Thymus (tissue), 11 donors: ENCODE measurements at regions not wholly inside any gene's neighbourhood (a gene's known extent, or its start where the extent isn't known, plus 50 kb on each side); places are given as distances from the start of the nearest gene placed in this dataset.

Experiments
- DNase-seq, 9 donors: peaks; one replicate each; pipeline ENCODE4 v3.0.0-alpha.2; 2013; ENCODE audit warnings: low spot score in 9 of 9, low read depth in 6 of 9, missing footprints in 1 of 9
- H3K27ac ChIP-seq, 2 donors: one replicate each; pipeline ENCODE4 v1.5.1; 2013; ENCODE audit warnings: control low read depth in 1 of 2, low read depth in 1 of 2, low read length in 1 of 2, mild to moderate bottlenecking in 1 of 2, moderate library complexity in 1 of 2
- H3K27me3 ChIP-seq, 2 donors: one replicate each; pipeline ENCODE4 v1.5.1; 2013; ENCODE audit warnings: low read length in 1 of 2; ENCODE audit not compliant: control insufficient read depth in 2 of 2, insufficient read depth in 1 of 2
- H3K36me3 ChIP-seq, 2 donors: one replicate each; pipeline ENCODE4 v1.5.1; 2013; ENCODE audit warnings: low read length in 1 of 2, mild to moderate bottlenecking in 1 of 2, moderate library complexity in 1 of 2; ENCODE audit not compliant: control insufficient read depth in 2 of 2, insufficient read depth in 2 of 2
- H3K4me1 ChIP-seq, 2 donors: one replicate each; pipeline ENCODE4 v1.5.1; 2013; ENCODE audit warnings: low read length in 2 of 2; ENCODE audit not compliant: control insufficient read depth in 2 of 2, insufficient read depth in 2 of 2
- H3K4me3 ChIP-seq, 2 donors: one replicate each; pipeline ENCODE4 v1.5.1; 2013; ENCODE audit warnings: low read length in 2 of 2, control low read depth in 1 of 2, mild to moderate bottlenecking in 1 of 2
- H3K9me3 ChIP-seq, 2 donors: one replicate each; pipeline ENCODE4 v1.5.1; 2013; ENCODE audit warnings: low read length in 1 of 2, mild to moderate bottlenecking in 1 of 2; ENCODE audit not compliant: control insufficient read depth in 2 of 2, insufficient read depth in 1 of 2
- WGBS: extraction: QIAGEN DNeasy Blood & Tissue Kit; methylation state at CpG from one replicate; pipeline ENCODE4 v1.1.7; 2013; 5-methylcytosine and 5-hydroxymethylcytosine counted together
- donor health status: healthy.

DNA sequence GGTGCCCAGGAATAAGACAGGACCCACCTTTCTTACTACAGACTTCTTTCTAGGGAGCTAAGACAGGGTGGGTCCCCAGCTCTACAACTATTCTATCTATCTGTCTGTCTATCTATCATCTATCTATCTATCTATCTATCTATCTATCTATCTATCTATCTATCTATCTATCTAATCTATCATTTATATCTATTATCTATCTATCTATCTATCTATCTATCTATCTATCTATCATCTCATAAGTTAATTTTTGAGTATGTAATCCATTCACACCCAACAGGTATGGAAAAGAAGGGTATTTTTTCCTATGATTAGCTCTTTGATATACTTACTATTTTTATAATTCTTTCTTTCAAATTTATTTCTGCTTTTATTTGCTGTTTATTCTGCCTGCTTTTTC is 55.9 kb downstream of the BAMBI start:
- no peak overlapping the region for H3K27ac ChIP-seq
- no peaks in the 10 kb centered on the region for H3K36me3 ChIP-seq
- no peaks in the 10 kb centered on the region for H3K9me3 ChIP-seq
- no peak overlapping the region for H3K4me3 ChIP-seq
- no peaks in the 10 kb centered on the region for H3K4me1 ChIP-seq
- DNase-seq: no peak
- H3K27me3 ChIP-seq: no peaks in the 10 kb centered on the region

DNA sequence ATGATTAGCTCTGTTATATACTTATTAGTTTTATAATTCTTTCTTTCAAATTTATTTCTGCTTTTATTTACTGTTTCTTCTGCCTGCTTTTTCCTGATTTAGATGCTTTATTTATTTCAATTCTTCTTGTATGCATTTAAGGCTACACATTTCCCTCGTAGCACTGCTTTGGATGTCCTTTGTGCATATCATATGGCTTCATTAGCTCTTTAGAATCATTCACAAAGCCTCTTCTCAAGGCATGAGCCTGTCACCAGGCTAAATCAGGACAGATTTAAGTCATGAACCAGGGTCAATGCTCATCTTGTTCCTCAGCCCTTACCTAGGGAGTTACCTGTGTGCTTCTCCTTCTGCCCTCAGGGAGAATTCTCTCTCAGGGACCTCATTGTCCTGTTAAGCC is 56.3 kb downstream of the BAMBI start:
- H3K9me3 ChIP-seq: no peaks in the 10 kb centered on the region
- H3K36me3 ChIP-seq: no peaks in the 10 kb centered on the region
- H3K4me3 ChIP-seq: no peak overlapping the region
- DNase-seq: no peak
- H3K27ac ChIP-seq: no peak overlapping the region
- no peaks in the 10 kb centered on the region for H3K27me3 ChIP-seq
- H3K4me1 ChIP-seq: no peaks in the 10 kb centered on the region
- 89% methylated on average over 1 of the region's 1 CpG for WGBS

DNA sequence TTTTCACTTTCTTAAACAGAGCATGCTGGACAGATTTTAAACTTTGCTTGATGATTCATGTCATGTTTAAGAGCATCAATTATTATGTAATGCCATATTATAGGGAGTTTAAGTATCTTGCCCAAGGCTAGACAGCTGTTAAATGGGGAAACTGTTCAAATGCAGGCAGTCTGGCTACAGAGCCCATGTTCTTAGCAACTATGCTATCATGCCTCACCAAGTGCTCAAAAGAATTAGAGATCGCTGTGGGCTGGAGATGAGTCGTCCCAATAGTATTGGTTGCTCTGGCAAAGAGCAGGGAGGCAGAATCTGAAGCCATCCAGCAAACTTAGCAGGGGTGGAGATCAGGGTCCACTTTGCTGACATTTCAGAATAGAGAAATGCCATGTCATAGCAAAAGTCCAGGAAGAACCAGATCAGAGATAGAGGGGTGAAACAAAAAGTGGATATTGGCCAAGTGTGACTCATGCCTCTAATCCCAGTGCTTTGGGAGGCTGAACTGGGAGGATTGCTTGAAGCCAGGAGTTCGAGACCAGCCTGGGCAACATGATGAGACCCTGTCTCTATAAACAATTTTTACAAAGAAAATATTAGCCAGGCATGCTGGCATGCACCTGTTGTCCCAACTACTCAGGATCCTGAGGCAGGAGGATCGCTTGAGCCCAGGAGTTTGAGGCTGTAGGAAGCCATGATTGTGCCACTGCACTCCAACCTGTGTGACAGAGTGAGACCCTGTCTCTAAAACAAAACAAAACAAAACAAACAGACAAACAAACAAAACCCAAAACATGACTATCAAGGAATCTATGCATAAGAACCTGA is 57.8 kb downstream of the BAMBI start:
- Histone ChIP-seq H3K4me1 (no peaks in the 10 kb centered on the region), H3K27ac (no peak overlapping the region)
- 63% methylated on average over 4 of the region's 4 CpGs for WGBS

DNA sequence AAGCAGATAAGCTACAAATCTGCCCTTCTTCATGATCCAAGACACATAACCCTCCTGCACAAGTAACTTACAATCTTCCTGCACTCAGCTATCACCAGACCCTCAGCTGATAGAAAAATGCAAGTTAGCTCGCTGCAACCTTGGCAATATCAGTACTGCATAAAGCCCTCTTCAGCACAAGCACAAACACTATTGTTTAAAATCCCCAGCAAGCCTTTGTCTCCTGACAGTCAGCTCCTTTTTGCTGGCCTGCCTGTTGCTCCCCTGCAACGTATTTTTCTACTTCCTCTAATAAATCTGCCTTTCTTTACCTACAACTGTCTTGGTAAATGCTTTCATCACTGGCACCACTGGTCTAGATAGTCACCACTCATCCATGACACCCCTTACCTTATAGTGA is 59.8 kb downstream of the BAMBI start:
- no peak for DNase-seq
- Histone ChIP-seq H3K27ac (no peak overlapping the region), H3K9me3 (no peaks in the 10 kb centered on the region), H3K36me3 (no peaks in the 10 kb centered on the region), H3K27me3 (no peaks in the 10 kb centered on the region), H3K4me3 (no peak overlapping the region), H3K4me1 (no peaks in the 10 kb centered on the region)
- 56% methylated on average over 2 of the region's 2 CpGs for whole genome bisulfite sequencing

More for the DNA sequence above, 57.8 kb downstream of the BAMBI start:
- H3K9me3 ChIP-seq: no peaks in the 10 kb centered on the region
- H3K36me3 ChIP-seq: no peaks in the 10 kb centered on the region
- DNase-seq: no peak
- H3K27me3 ChIP-seq: no peaks in the 10 kb centered on the region
- H3K4me3 ChIP-seq: no peak overlapping the region

DNA sequence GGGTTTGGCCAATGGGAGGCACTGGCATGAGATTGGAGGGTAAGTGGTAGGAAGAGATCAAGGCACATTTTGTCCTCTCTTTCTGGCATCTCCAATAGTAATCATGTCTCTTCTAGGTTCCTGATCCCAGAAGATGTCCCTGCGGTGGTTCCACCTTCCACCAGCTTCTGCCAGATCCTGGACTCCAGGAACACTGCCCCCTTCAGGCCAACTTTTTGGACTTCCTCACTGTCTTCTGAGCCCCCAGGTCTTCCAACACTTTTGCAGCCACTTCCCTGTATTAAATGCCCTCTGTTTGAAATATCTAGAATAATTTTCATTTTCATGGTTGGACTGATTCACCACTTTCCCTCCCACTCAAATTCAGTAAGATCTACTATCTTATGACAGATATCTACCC is 60.9 kb downstream of the BAMBI start:
- H3K9me3 ChIP-seq: no peaks in the 10 kb centered on the region
- WGBS: 100% methylated on average over 1 of the region's 1 CpG
- H3K36me3 ChIP-seq: no peaks in the 10 kb centered on the region
- no peak overlapping the region for H3K4me3 ChIP-seq
- H3K27ac ChIP-seq: no peak overlapping the region
- no peaks in the 10 kb centered on the region for H3K27me3 ChIP-seq
- peak in 1 of 9 donors; percentile 8 for DNase-seq
- H3K4me1 ChIP-seq: no peaks in the 10 kb centered on the region

DNA sequence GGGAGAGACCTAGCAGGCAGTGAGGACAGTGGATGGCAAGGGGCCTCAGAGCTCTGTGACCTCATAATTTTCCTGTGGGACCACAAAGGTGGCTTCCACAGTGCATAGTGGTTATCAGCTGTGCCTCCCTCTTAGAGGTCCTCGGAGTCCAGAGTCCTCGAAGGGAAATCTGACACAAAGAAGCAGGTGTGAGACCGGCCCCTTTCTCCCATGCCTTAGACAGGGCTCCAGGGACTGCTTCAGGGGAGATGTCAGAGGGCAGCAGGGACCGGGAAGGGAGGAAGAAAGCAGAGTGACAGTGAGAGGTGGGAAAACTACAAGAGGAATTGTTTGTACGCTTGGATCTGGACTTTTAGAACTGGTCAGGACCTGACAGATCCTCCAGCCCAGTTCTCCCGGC is 66.3 kb downstream of the BAMBI start:
- WGBS: 91% methylated on average over 6 of the region's 6 CpGs
- H3K36me3 ChIP-seq: no peaks in the 10 kb centered on the region
- no peak overlapping the region for H3K4me3 ChIP-seq
- no peak for DNase-seq
- peaks cover 0 to 4% of the 10 kb centered on the region in 2 donors for H3K9me3 ChIP-seq
- H3K4me1 ChIP-seq: no peaks in the 10 kb centered on the region
- H3K27ac ChIP-seq: no peak overlapping the region
- H3K27me3 ChIP-seq: no peaks in the 10 kb centered on the region

DNA sequence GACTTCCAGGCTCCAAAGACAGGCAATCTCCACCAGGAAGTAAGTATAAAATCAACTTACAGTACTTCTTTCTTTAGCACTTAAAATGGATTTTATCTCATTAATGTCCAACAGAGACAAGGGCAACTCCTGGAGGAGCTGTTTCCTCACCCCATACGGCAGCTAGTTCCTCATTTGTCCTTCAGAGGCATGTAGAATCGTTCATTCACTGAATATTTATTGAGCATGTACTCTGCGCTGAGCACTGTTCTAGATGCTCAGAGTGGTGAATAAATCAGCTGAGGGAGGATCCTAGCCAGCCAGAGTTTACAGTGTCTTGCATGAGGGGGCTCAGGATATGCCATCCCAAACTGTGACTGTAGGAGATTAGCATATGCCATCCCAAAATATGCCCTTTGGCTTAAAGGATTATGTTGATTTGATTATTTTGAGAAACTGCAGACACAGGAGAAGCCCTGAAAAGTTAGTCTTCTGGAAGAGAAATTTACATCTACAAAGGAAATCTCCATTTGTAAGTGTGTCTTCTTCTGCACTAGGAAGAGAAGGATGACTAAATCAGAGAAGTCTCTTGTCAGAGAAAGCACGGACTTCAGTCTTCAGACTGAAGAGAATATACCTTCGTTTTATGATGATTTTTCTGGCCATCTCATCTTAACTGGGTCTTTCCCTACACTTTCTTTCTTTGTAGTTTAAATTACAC is 66.9 kb downstream of the BAMBI start:
- no peaks in the 10 kb centered on the region for H3K4me1 ChIP-seq
- DNase-seq: no peak
- no peaks in the 10 kb centered on the region for H3K27me3 ChIP-seq
- WGBS: 62% methylated on average over 5 of the region's 5 CpGs
- H3K4me3 ChIP-seq: no peak overlapping the region
- no peak overlapping the region for H3K27ac ChIP-seq
- peaks cover 0 to 4% of the 10 kb centered on the region in 2 donors for H3K9me3 ChIP-seq
- H3K36me3 ChIP-seq: no peaks in the 10 kb centered on the region

DNA sequence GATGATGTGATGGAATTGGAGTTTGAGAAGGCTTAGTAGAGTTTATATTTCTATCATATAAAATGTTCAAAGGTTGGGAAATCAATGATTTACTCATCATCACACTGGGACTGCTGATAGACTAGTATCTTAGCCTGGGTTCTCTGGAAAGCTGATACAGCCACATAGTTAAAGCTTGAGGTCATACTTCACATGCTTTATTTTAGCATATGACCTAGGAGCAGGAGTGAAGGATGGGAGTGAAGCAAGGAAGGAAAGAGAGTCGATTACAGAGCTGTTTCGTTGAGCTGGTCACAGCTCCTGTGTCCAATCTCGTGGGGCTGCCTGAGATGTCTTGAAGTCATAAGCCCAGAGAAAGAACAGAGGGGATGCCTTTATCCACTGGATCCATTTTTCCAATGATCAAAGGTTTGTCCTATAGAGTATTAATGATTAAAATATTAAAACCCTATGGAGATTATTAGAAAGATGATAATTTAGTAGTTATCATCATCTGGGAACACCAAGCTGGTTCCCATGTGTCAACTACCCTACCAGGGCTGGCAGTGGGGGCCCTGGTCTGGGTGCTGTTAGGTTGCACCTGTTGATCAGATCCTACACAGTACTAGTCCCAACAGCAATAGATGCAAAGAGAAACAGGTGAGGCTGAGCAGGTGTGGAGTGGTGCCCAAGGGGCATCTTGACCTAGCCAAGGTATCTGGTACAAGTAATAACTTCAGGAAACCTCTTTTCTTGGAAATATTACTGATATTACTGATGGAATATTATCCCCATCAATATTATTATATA is 77.8 kb downstream of the BAMBI start:
- WGBS: 92% methylated on average over 3 of the region's 3 CpGs
- Histone ChIP-seq H3K36me3 (no peaks in the 10 kb centered on the region), H3K27ac (no peak overlapping the region), H3K27me3 (no peaks in the 10 kb centered on the region), H3K9me3 (no peaks in the 10 kb centered on the region), H3K4me1 (no peaks in the 10 kb centered on the region), H3K4me3 (no peak overlapping the region)
- DNase-seq: no peak
